ENCODE measurements at regions not wholly inside any gene's neighbourhood (a gene's known extent, or its start where the extent isn't known, plus 50 kb on each side); places are given as distances from the start of the nearest gene placed in this dataset.

GRCh38 chr7:138349841-138350700, 110.0 kb upstream of the TRIM24 start:
- no peak for FAIRE-seq
- Histone ChIP-seq H3K27me3 (ENCODE audit: control insufficient read depth, insufficient read depth, low read length) (no peaks in the 10 kb centered on the region), H3K36me3 (ENCODE audit: control insufficient read depth, insufficient read depth, low read length) (no peaks in the 10 kb centered on the region), H3K4me3 (ENCODE audit: low read depth, low read length) (no peak overlapping the region)
- no peak for TF ChIP-seq CTCF (IDR thresholded peaks at IDR 0.05; ENCODE audit: insufficient read depth, low read length, severe bottlenecking)
- no peak for DNase-seq (ENCODE audit: low read depth)

GRCh38 chr7:138350701-138351357, 109.2 kb upstream of the TRIM24 start:
- no peak for TF ChIP-seq CTCF (IDR thresholded peaks at IDR 0.05; ENCODE audit: insufficient read depth, low read length, severe bottlenecking)
- FAIRE-seq: no peak
- H3K27me3 ChIP-seq (ENCODE audit: control insufficient read depth, insufficient read depth, low read length): no peaks in the 10 kb centered on the region
- no peaks in the 10 kb centered on the region for H3K36me3 ChIP-seq (ENCODE audit: control insufficient read depth, insufficient read depth, low read length)
- H3K4me3 ChIP-seq (ENCODE audit: low read depth, low read length): no peak overlapping the region
- no peak for DNase-seq (ENCODE audit: low read depth)

- no peaks in the 10 kb centered on the region for H3K36me3 ChIP-seq (ENCODE audit: control insufficient read depth, insufficient read depth, low read length)
- no peaks in the 10 kb centered on the region for H3K27me3 ChIP-seq (ENCODE audit: control insufficient read depth, insufficient read depth, low read length)
- DNase-seq (ENCODE audit: low read depth) (no peak), FAIRE-seq (no peak)
- no peak for TF ChIP-seq CTCF (IDR thresholded peaks at IDR 0.05; ENCODE audit: insufficient read depth, low read length, severe bottlenecking)
- H3K4me3 ChIP-seq (ENCODE audit: low read depth, low read length): no peak overlapping the region
These were observed 107.2 kb upstream of the TRIM24 start for GRCh38 chr7:138352570-138353461.

- no peak for TF ChIP-seq CTCF (IDR thresholded peaks at IDR 0.05; ENCODE audit: insufficient read depth, low read length, severe bottlenecking)
- no peak for FAIRE-seq
- Histone ChIP-seq H3K4me3 (ENCODE audit: low read depth, low read length) (no peak overlapping the region), H3K36me3 (ENCODE audit: control insufficient read depth, insufficient read depth, low read length) (no peaks in the 10 kb centered on the region), H3K27me3 (ENCODE audit: control insufficient read depth, insufficient read depth, low read length) (no peaks in the 10 kb centered on the region)
- DNase-seq (ENCODE audit: low read depth): no peak
These were observed 106.0 kb upstream of the TRIM24 start for GRCh38 chr7:138354066-138354465.

GRCh38 chr7:138355254-138355653, 104.8 kb upstream of the TRIM24 start:
- FAIRE-seq (no peak), DNase-seq (ENCODE audit: low read depth) (no peak)
- Histone ChIP-seq H3K36me3 (ENCODE audit: control insufficient read depth, insufficient read depth, low read length) (no peaks in the 10 kb centered on the region), H3K27me3 (ENCODE audit: control insufficient read depth, insufficient read depth, low read length) (no peaks in the 10 kb centered on the region), H3K4me3 (ENCODE audit: low read depth, low read length) (no peak overlapping the region)
- no peak for TF ChIP-seq CTCF (IDR thresholded peaks at IDR 0.05; ENCODE audit: insufficient read depth, low read length, severe bottlenecking)
